ENCODE measurements at regions not wholly inside any gene's neighbourhood (a gene's known extent, or its start where the extent isn't known, plus 50 kb on each side); places are given as distances from the start of the nearest gene placed in this dataset.
"Not testable (repeated sequence)": the region's sequence is repeated elsewhere in the genome, so short reads cannot be mapped to it uniquely, and the experiment has no call there.

DNA sequence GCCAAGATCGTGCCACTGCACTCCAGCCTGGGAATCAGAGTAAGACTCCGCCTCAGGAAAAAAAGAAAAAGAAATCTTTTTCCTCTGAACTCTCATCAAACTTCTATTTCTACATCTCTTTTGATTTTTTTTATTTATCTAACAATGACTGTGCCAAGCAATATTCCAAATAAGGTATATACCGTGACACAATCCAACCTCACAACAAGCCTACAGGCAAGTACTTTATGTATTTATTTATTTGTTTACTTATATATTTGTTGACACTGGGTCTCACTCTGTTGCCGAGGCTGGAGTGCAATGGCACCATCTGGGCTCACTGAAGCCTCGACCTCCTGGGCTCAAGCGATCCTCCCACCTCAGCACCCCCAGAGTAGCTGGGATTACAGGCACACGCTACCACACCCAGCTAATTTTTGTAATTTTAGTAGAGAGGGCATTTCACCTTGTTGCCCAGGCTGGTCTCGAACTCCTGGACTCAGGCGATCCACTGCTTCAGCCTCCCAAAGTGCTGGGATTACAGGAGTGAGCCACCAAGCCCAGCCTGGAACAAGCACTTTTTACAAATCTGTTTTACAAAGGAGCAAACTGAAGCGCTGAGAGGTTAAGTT, 94.9 kb upstream of the CHD2 start:
- DNase-seq: no peak

GRCh38 chr15:92806171-92806570, 94.0 kb upstream of the CHD2 start:
- DNase-seq: not testable (repeated sequence)

DNA sequence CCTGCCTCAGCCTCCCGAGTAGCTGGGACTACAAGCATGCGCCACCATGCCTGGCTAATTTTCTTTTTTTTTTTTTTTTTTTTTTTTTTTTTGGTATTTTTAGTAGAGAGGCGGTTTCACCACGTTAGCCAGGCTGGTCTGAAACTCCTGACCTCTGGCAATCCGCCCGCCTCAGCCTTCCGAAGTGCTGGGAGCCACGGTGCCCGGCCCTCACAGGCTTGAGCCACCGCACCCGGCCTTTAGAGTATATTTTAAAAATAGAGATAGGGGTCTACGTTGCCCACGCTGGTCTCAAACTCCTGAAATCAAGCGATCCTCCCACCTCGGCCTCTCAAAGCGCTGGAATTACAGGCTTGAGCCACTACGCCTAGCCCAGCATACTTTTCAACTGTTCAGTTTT, 93.4 kb upstream of the CHD2 start:
- DNase-seq: no peak

GRCh38 chr15:92807971-92808571, 92.1 kb upstream of the CHD2 start:
- DNase-seq: no peak

DNA sequence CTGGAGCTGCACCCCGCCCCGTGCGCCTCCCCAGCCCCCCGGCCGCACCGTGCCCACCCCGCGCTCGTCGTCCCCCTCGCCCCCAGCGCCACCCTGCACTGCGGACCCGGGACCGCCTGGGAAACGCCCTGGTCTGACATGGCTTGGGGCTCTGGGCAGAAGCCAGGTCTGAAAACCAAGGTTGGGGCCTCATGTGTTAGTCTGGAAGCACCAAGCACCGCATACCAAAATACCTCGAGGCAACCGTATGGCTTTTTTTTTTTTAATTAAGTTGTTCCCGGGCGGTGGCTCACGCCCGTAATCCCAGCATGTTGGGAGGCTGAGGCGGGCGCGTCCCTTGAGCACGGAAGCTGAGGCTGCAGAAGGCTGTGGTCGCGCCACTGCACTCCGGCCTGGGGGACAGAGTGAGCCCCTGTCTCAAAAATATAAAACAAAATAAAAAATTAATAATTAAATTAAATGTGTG, 91.5 kb upstream of the CHD2 start:
- no peak for DNase-seq

DNA sequence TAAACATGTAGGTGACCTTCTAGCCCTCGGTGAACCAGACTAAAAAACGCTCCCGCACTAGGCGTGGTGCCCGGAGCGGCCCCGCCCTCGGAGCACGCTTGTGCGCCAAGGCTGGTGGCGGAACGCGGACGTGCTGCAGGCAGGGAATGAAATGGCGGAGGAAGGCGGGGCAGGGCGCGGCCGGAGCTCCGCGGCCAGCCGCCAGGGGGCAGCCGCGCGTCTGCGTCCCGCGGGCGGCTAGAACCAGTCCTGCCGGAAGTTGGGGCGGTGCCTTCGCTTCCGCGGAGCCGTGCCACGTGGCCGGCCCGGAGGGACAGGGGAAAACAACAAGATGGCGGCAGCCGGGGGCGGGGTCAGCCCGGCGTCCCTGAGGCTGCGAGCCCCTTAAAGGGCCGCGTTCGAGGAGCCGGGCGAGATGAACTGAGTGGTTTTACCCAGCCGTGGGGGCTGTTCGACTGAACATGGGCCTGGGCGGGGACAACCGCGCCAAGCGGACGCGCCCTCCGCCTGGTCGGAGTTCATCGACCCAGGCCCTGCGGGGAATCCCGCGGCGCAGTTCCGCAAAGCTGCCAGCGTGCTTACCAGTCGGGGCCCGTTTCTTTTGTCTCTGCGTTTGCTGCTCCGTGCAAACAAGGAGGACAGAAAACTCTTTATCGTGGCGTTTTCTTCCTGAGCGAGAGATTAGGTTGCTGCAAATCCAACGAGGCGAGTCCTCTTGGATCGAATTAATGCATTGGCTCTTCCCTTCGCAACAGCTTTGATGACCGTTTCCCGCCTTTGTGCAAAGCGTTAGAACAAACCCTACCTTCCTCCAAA, 90.9 kb upstream of the CHD2 start:
- DNase-seq: peak; percentile 94

GRCh38 chr15:92809880-92810361, 90.2 kb upstream of the CHD2 start:
- DNase-seq: peak; percentile 19

GRCh38 chr15:92810418-92811138, 89.5 kb upstream of the CHD2 start:
- no peak for DNase-seq

- no peak for DNase-seq
Measured at GRCh38 chr15:92811148-92811913, 88.8 kb upstream of the CHD2 start.

GRCh38 chr15:92812271-92812670, 87.9 kb upstream of the CHD2 start:
- DNase-seq: no peak

- no peak for DNase-seq
Measured at GRCh38 chr15:92813485-92813884, 86.6 kb upstream of the CHD2 start.

- no peak for DNase-seq
Measured at GRCh38 chr15:92817339-92817886, 82.7 kb upstream of the CHD2 start.

GRCh38 chr15:92818651-92819277, 81.4 kb upstream of the CHD2 start:
- no peak for DNase-seq

- peak; percentile 30 for DNase-seq
Measured at GRCh38 chr15:92819278-92820235, 80.6 kb upstream of the CHD2 start.

DNA sequence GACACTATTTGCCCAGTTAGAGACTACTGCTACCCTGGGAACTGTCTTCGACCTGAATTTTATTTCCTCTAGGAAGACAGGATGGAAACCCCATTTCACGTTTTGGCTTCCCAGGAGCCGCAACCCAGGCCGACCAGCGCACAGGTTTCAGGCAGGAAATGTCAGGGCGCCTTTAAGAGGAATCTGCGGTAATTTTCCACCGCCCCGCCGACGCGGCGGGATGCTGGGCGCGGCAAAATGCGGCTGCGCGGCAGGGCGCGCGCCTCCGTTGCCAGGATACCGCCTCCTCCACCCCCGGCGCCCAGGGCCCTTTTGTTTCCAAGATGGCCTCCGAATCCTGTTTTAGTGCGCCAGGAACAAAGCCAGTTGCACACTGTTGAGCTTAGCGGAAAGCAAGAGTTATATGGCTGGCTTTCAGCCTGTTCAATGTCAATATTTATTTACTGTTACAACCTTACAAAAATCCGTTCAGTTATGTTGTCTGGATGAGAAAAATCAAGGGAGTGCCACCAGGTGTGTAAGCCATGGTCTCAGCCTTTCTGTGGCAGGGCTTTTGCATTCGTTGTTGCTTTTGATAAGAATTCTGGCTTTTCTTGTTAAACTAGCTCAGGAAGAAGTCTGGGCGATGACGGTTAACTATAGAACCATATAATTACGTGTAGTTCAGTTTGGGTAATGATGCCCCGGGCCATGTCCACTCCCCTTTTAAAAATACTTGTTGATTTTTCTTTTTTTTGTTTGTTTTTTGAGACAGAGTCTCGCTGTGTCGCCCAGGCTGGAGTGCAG, 79.7 kb upstream of the CHD2 start:
- peak; percentile 89 for DNase-seq

DNA sequence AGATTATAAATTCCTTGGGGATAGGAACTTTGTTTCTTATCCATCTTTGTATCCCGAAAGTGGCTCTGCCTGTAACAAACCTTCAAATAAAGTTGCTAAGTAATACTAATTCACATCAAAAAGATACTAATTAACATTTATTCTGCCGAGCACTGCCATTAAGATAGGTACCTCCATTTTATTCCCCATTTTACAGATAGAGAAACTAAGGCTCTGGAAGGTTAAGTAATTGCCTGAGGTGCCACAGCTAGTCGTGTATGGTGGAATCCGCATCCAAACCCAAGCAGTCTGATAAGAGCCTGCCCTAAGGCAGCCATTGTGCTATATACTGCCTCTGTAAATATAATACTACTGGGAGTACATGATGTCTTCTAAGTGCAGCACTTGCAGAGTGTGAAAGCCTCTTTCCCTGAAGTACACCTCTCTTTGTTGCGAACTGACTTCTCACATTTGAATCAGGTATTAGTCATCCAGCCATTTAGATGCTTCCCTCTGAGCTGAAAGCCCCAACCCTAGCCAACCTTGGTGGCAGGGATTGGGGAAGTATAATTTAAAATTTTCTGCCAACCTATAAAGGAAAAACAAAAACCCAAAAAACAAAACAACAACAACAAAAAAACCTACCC, 78.5 kb upstream of the CHD2 start:
- no peak for DNase-seq

DNA sequence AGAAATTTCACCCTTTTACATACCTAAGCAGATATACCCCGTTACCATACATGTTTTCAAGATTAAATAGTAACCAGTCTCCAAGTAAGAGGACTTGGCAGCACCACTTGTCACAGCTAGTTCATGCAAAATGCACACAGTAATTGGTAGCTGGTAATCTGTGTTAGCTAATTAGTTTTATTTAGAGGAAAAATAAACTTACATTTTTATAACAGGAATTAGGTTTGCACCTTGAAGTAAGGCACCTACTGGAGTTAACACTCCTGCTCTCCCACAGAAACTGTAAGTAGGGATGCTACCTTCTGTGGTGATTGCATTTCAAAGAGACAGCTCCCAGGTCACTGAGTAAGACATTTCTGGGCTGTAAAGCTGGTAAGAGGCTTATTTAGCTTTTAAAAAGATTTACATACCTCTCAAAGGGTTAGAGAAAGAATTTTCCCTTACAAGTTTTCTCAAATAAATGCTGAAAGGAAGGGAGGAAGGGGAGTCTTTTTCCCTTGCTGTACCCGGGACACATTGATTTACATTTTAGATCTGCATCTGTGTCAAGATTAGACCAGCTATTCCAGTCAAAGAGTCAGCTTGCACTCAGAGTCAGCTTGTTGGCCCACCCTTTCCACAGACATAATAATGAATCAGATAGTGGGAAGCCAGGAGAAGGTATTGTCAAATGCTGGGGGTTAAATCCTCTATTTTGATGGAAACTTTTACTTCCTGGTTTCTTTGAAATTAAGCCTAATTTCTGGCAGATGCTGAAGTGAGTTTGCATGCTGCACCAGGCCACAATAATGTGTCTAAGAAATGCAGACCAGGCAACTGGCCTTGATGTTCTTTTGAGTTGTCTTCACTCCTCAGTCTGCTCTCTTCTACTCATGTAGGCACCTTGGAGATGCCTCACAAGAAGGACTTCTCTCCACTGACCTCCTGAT, 77.6 kb upstream of the CHD2 start:
- DNase-seq: no peak
